Right forelimb (tissue), 1 donor: ENCODE measurements at regions not wholly inside any gene's neighbourhood (a gene's known extent, or its start where the extent isn't known, plus 50 kb on each side); places are given as distances from the start of the nearest gene placed in this dataset.
A peak's percentile ranks its signal among the peaks of the same experiment; 100 is the strongest.
"Not testable (repeated sequence)": the region's sequence is repeated elsewhere in the genome, so short reads cannot be mapped to it uniquely, and the experiment has no call there.

Source experiments
- DNase-seq: peaks from one replicate; pipeline ENCODE4 v3.0.0-alpha.2; 2018

- DNase-seq: no peak
These were observed 79.3 kb upstream of the IGFBP5 start for GRCh38 chr2:216774620-216775019.

- DNase-seq: no peak
These were observed 78.8 kb upstream of the IGFBP5 start for GRCh38 chr2:216774180-216774579.

- no peak for DNase-seq
These were observed 77.7 kb upstream of the IGFBP5 start for GRCh38 chr2:216773072-216773471.

- no peak for DNase-seq
These were observed 75.4 kb upstream of the IGFBP5 start for GRCh38 chr2:216770717-216771116.

- no peak for DNase-seq
These were observed 74.7 kb upstream of the IGFBP5 start for GRCh38 chr2:216770050-216770449.

GRCh38 chr2:216769626-216770025 lies 74.3 kb upstream of the IGFBP5 start:
- DNase-seq: no peak

GRCh38 chr2:216768908-216769411 lies 73.6 kb upstream of the IGFBP5 start:
- DNase-seq: peak; percentile 33

- peak; percentile 34 for DNase-seq
These were observed 70.5 kb upstream of the IGFBP5 start for GRCh38 chr2:216765761-216766262.

- DNase-seq: peak; percentile 15
These were observed 68.0 kb upstream of the IGFBP5 start for GRCh38 chr2:216763396-216763795.

- no peak for DNase-seq
These were observed 66.5 kb upstream of the IGFBP5 start for GRCh38 chr2:216761809-216762208.

GRCh38 chr2:216761133-216761532 lies 65.8 kb upstream of the IGFBP5 start:
- DNase-seq: no peak

- no peak for DNase-seq
These were observed 63.2 kb upstream of the IGFBP5 start for GRCh38 chr2:216758256-216759155.

GRCh38 chr2:216757532-216757931 lies 62.2 kb upstream of the IGFBP5 start:
- DNase-seq: no peak

GRCh38 chr2:216756435-216756834 lies 61.1 kb upstream of the IGFBP5 start:
- DNase-seq: peak; percentile 2

- DNase-seq: no peak
These were observed 59.5 kb upstream of the IGFBP5 start for GRCh38 chr2:216754812-216755211.

GRCh38 chr2:216754336-216754735 lies 59.0 kb upstream of the IGFBP5 start:
- DNase-seq: no peak

GRCh38 chr2:216752855-216753505 lies 57.6 kb upstream of the IGFBP5 start:
- peak; percentile 28 for DNase-seq

GRCh38 chr2:216750750-216751149 lies 55.4 kb upstream of the IGFBP5 start:
- not testable (repeated sequence) for DNase-seq

GRCh38 chr2:216746268-216746667 lies 50.9 kb upstream of the IGFBP5 start:
- DNase-seq: peak; percentile 9

GRCh38 chr2:216745453-216745852 lies 50.1 kb upstream of the IGFBP5 start:
- DNase-seq: no peak
